Stimulated activated naive CD8-positive, alpha-beta T cell treated with anti-CD3 and anti-CD28 coated beads, Interleukin-15, amount 100 ng/mL, for 72 hours (primary cell): ENCODE measurements at regions not wholly inside any gene's neighbourhood (a gene's known extent, or its start where the extent isn't known, plus 50 kb on each side); places are given as distances from the start of the nearest gene placed in this dataset.

ENCODE experiments used
- ATAC-seq: fragments of 150-1000 bp; cut with Tn5 transposase; 2 replicates; pipeline ENCODE4 v1.10.0; 2021; ENCODE audit warnings: mild to moderate bottlenecking, moderate library complexity
- DNase-seq, 2 donors: peaks; one replicate each; pipeline ENCODE4 v3.0.0; 2021 to 2022
- H3K27ac Mint-ChIP-seq, 2 donors: one replicate each; pipeline ENCODE4 v1.8.0; 2022; ENCODE audit warnings: mild to moderate bottlenecking in 2 of 2, mixed read lengths in 2 of 2, moderate library complexity in 2 of 2
- H3K27me3 Mint-ChIP-seq: one replicate; pipeline ENCODE4 v1.8.0; 2022; ENCODE audit warnings: mixed read lengths
- H3K4me1 Mint-ChIP-seq: one replicate; pipeline ENCODE4 v1.8.0; 2022; ENCODE audit warnings: mild to moderate bottlenecking, mixed read lengths
- H3K4me3 Mint-ChIP-seq, 2 donors: one replicate each; pipeline ENCODE4 v1.8.0; 2022; ENCODE audit warnings: mild to moderate bottlenecking in 2 of 2, mixed read lengths in 2 of 2, moderate library complexity in 1 of 2
- H3K9me3 Mint-ChIP-seq, 2 donors: one replicate each; pipeline ENCODE4 v1.8.0; 2022; ENCODE audit warnings: mixed read lengths in 2 of 2

- DNase-seq (no peak), ATAC-seq (no peak)
- Mint-ChIP-seq H3K27ac (no peak overlapping the region), H3K27me3 (no peaks in the 10 kb centered on the region), H3K9me3 (peaks cover 0 to 16% of the 10 kb centered on the region in 2 donors), H3K4me1 (no peaks in the 10 kb centered on the region), H3K4me3 (no peak overlapping the region)
These were observed 351.7 kb downstream of the IGSF11 start for GRCh38 chr3:118682921-118683320.

- no peak for ATAC-seq
- no peaks in the 10 kb centered on the region for H3K4me1 Mint-ChIP-seq
- no peak for DNase-seq
- peaks cover 0 to 16% of the 10 kb centered on the region in 2 donors for H3K9me3 Mint-ChIP-seq
- H3K4me3 Mint-ChIP-seq, result no peak overlapping the region
- H3K27me3 Mint-ChIP-seq, result no peaks in the 10 kb centered on the region
- no peak overlapping the region for H3K27ac Mint-ChIP-seq
These were observed 351.0 kb downstream of the IGSF11 start for GRCh38 chr3:118683636-118684035.

GRCh38 chr3:118688396-118688884 lies 346.2 kb downstream of the IGSF11 start:
- H3K4me1 Mint-ChIP-seq, result no peaks in the 10 kb centered on the region
- ATAC-seq (no peak), DNase-seq (no peak)
- no peaks in the 10 kb centered on the region for H3K9me3 Mint-ChIP-seq
- H3K4me3 Mint-ChIP-seq, result no peak overlapping the region
- no peaks in the 10 kb centered on the region for H3K27me3 Mint-ChIP-seq
- no peak overlapping the region for H3K27ac Mint-ChIP-seq

- no peaks in the 10 kb centered on the region for H3K4me1 Mint-ChIP-seq
- no peak for DNase-seq
- H3K27me3 Mint-ChIP-seq, result peaks cover 7% of the 10 kb centered on the region
- no peak for ATAC-seq
- peaks cover 6 to 14% of the 10 kb centered on the region in 2 donors for H3K9me3 Mint-ChIP-seq
- H3K4me3 Mint-ChIP-seq, result no peak overlapping the region
- no peak overlapping the region for H3K27ac Mint-ChIP-seq
These were observed 342.2 kb downstream of the IGSF11 start for GRCh38 chr3:118692416-118692815.

- no peak for ATAC-seq
- Mint-ChIP-seq H3K9me3 (no peaks in the 10 kb centered on the region), H3K4me1 (no peaks in the 10 kb centered on the region), H3K27me3 (no peaks in the 10 kb centered on the region), H3K27ac (no peak overlapping the region), H3K4me3 (no peak overlapping the region)
- DNase-seq, result no peak
These were observed 329.0 kb downstream of the IGSF11 start for GRCh38 chr3:118705487-118706219.

GRCh38 chr3:118707991-118708390 lies 326.7 kb downstream of the IGSF11 start:
- H3K9me3 Mint-ChIP-seq, result no peaks in the 10 kb centered on the region
- H3K27me3 Mint-ChIP-seq, result no peaks in the 10 kb centered on the region
- ATAC-seq (no peak), DNase-seq (no peak)
- H3K27ac Mint-ChIP-seq, result no peak overlapping the region
- no peak overlapping the region for H3K4me3 Mint-ChIP-seq
- no peaks in the 10 kb centered on the region for H3K4me1 Mint-ChIP-seq

GRCh38 chr3:118710532-118710931 lies 324.1 kb downstream of the IGSF11 start:
- Mint-ChIP-seq H3K27ac (no peak overlapping the region), H3K4me1 (no peaks in the 10 kb centered on the region), H3K9me3 (no peaks in the 10 kb centered on the region), H3K27me3 (no peaks in the 10 kb centered on the region), H3K4me3 (no peak overlapping the region)
- DNase-seq (no peak), ATAC-seq (no peak)

- Mint-ChIP-seq H3K9me3 (no peaks in the 10 kb centered on the region), H3K27me3 (no peaks in the 10 kb centered on the region), H3K4me3 (no peak overlapping the region), H3K27ac (no peak overlapping the region), H3K4me1 (no peaks in the 10 kb centered on the region)
- no peak for DNase-seq
- no peak for ATAC-seq
These were observed 321.0 kb downstream of the IGSF11 start for GRCh38 chr3:118713502-118714207.

GRCh38 chr3:118714800-118715199 lies 319.8 kb downstream of the IGSF11 start:
- no peaks in the 10 kb centered on the region for H3K27me3 Mint-ChIP-seq

GRCh38 chr3:118729546-118729945 lies 305.1 kb downstream of the IGSF11 start:
- H3K27ac Mint-ChIP-seq, result no peak overlapping the region
- no peaks in the 10 kb centered on the region for H3K4me1 Mint-ChIP-seq
- H3K27me3 Mint-ChIP-seq, result no peaks in the 10 kb centered on the region
- H3K9me3 Mint-ChIP-seq, result no peaks in the 10 kb centered on the region
- ATAC-seq, result no peak
- DNase-seq, result no peak
- no peak overlapping the region for H3K4me3 Mint-ChIP-seq

More at GRCh38 chr3:118714800-118715199, 319.8 kb downstream of the IGSF11 start:
- DNase-seq, result no peak
- Mint-ChIP-seq H3K9me3 (peaks cover 5 to 8% of the 10 kb centered on the region in 2 donors), H3K4me1 (no peaks in the 10 kb centered on the region), H3K27ac (peak overlapping the region in 1 of 2 donors; percentile 54), H3K4me3 (no peak overlapping the region)
- ATAC-seq, result no peak

- H3K27ac Mint-ChIP-seq, result no peak overlapping the region
These were observed 300.0 kb downstream of the IGSF11 start for GRCh38 chr3:118734664-118735063.

GRCh38 chr3:118736107-118736506 lies 298.5 kb downstream of the IGSF11 start:
- Mint-ChIP-seq H3K4me1 (no peaks in the 10 kb centered on the region), H3K27me3 (no peaks in the 10 kb centered on the region), H3K4me3 (no peak overlapping the region), H3K27ac (no peak overlapping the region), H3K9me3 (no peaks in the 10 kb centered on the region)
- no peak for ATAC-seq
- no peak for DNase-seq

More at GRCh38 chr3:118734664-118735063, 300.0 kb downstream of the IGSF11 start:
- no peak for DNase-seq
- no peaks in the 10 kb centered on the region for H3K9me3 Mint-ChIP-seq
- ATAC-seq, result no peak
- H3K27me3 Mint-ChIP-seq, result no peaks in the 10 kb centered on the region
- H3K4me3 Mint-ChIP-seq, result no peak overlapping the region
- no peaks in the 10 kb centered on the region for H3K4me1 Mint-ChIP-seq

GRCh38 chr3:118740722-118741290 lies 293.8 kb downstream of the IGSF11 start:
- DNase-seq (no peak), ATAC-seq (no peak)
- H3K4me1 Mint-ChIP-seq, result no peaks in the 10 kb centered on the region
- H3K9me3 Mint-ChIP-seq, result peaks cover 0 to 10% of the 10 kb centered on the region in 2 donors
- no peak overlapping the region for H3K27ac Mint-ChIP-seq
- H3K27me3 Mint-ChIP-seq, result peaks cover 8% of the 10 kb centered on the region
- no peak overlapping the region for H3K4me3 Mint-ChIP-seq

- Mint-ChIP-seq H3K27me3 (peaks cover 8% of the 10 kb centered on the region), H3K4me1 (no peaks in the 10 kb centered on the region), H3K4me3 (no peak overlapping the region), H3K9me3 (peaks cover 0 to 10% of the 10 kb centered on the region in 2 donors), H3K27ac (no peak overlapping the region)
- ATAC-seq (no peak), DNase-seq (no peak)
These were observed 291.9 kb downstream of the IGSF11 start for GRCh38 chr3:118742760-118743159.

GRCh38 chr3:118744186-118744585 lies 290.5 kb downstream of the IGSF11 start:
- no peak for DNase-seq
- H3K27me3 Mint-ChIP-seq, result peaks cover 8% of the 10 kb centered on the region
- ATAC-seq, result no peak
- H3K4me3 Mint-ChIP-seq, result no peak overlapping the region
- peaks cover 0 to 18% of the 10 kb centered on the region in 2 donors for H3K9me3 Mint-ChIP-seq
- H3K4me1 Mint-ChIP-seq, result no peaks in the 10 kb centered on the region
- no peak overlapping the region for H3K27ac Mint-ChIP-seq
